MCF 10A (cell line): ENCODE measurements at regions not wholly inside any gene's neighbourhood (a gene's known extent, or its start where the extent isn't known, plus 50 kb on each side); places are given as distances from the start of the nearest gene placed in this dataset.
"Not testable (repeated sequence)": the region's sequence is repeated elsewhere in the genome, so short reads cannot be mapped to it uniquely, and the experiment has no call there.

ENCODE experiments used
- BruUV-seq: library from RNA; stranded (reverse); fragments of 400-500 nt; replicated peaks from 2 replicates; lab custom pipeline; 2021; lab: Mats Ljungman, UMichigan
- CTCF ChIA-PET: fragments of 300-600 bp; sonication (Branson Sonifier 250); formaldehyde crosslinking; extraction: SDS; loops from one replicate; lab custom pipeline; 2021; ENCODE audit warnings: antibody characterized with exemption, inconsistent platforms; lab: Yijun Ruan, JAX
- POLR2A ChIA-PET: fragments of 300-600, 350-650 bp; sonication (Branson Sonifier 250); formaldehyde crosslinking; extraction: SDS; loops from one replicate; lab custom pipeline; 2020; ENCODE audit warnings: antibody characterized with exemption, inconsistent platforms; lab: Yijun Ruan, JAX
- DNase-seq: peaks from one replicate; pipeline ENCODE4 v3.0.0-alpha.2; 2018; ENCODE audit not compliant: unreplicated experiment
- H3K27ac Mint-ChIP-seq: one replicate; pipeline ENCODE4 v1.8.0; 2022; ENCODE audit warnings: mild to moderate bottlenecking, low read depth, mixed read lengths; ENCODE audit not compliant: unreplicated experiment
- H3K27me3 Mint-ChIP-seq: one replicate; pipeline ENCODE4 v1.8.0; 2022; ENCODE audit warnings: mixed read lengths; ENCODE audit not compliant: insufficient read depth, unreplicated experiment
- H3K36me3 Mint-ChIP-seq: one replicate; pipeline ENCODE4 v1.8.0; 2022; ENCODE audit warnings: mild to moderate bottlenecking, moderate library complexity, mixed read lengths; ENCODE audit not compliant: insufficient read depth, unreplicated experiment
- H3K4me1 Mint-ChIP-seq: one replicate; pipeline ENCODE4 v1.8.0; 2022; ENCODE audit warnings: mixed read lengths; ENCODE audit not compliant: insufficient read depth, unreplicated experiment
- H3K4me3 Mint-ChIP-seq: one replicate; pipeline ENCODE4 v1.8.0; 2022; ENCODE audit warnings: mild to moderate bottlenecking, moderate library complexity, mixed read lengths; ENCODE audit not compliant: unreplicated experiment
- H3K9me3 Mint-ChIP-seq: one replicate; pipeline ENCODE4 v1.8.0; 2022; ENCODE audit warnings: mixed read lengths; ENCODE audit not compliant: unreplicated experiment
- intact Hi-C: fragments of 100-400 bp; cut with micrococcal nuclease; formaldehyde crosslinking; loops from 2 replicates; pipeline ENCODE4 v1.14.1; 2022

DNA sequence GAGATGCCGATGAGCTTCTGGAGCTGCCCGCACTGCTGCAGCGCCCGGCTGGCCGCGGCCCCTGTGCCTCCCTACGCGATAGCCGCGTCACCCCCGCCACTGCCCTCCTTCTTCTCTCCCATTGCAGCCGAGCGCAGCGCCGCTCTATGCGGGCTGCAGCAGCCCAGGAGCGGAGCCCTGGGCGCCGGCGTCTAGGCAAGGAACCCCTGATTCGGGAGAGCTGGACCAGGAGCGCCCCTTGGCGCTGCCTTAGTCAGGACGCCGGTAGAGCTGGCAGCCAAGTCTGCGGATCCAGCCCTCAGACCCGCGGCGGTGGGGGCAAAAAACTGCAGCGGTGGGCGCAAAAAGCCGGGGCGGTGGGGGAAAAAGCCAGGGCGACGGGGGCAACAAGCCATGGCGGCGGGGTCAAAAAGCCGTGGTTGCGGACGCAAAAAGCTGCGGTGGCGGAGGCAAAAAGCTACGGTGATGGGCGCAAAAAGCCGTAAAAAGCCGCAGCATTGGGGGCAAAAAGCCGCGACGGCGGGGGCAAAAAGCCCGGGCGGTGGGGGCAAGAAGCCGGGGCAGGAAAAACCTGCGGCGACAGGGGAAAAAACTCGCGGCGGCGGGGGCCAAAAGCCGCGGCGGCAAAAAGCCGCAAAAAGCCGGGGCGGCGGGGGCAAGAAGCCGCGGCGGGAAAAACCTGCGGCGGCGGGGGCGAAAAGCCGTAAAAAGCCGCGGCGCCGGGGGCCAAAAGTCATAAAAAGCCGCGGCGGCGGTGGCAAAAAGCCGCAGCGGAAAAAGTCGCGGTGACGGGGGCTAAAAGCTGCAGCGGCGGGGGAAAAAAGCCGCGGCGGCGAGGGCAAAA, 1668.6 kb downstream of the RPIA start:
- CTCF ChIA-PET, H3K4me3 Mint-ChIP-seq, H3K4me1 Mint-ChIP-seq, POLR2A ChIA-PET, intact Hi-C loops, DNase-seq, H3K27ac Mint-ChIP-seq, H3K9me3 Mint-ChIP-seq, BruUV-seq, H3K27me3 Mint-ChIP-seq, H3K36me3 Mint-ChIP-seq: not testable (repeated sequence)

DNA sequence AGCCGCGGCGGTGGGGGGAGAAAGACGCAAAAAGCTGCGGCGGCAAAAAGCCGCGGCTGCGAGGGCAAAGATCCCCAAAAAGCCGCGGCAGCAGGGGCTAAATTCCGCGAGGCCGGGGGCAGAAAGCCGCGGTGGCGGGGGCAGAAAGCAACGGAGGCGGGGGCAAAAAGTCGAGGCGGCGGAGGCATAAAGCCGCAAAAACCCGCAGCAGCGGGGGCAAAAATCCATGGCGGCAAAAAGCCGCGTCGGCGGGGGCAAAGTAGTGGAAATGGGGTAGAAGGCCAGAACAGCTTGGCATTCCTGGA, 1669.2 kb downstream of the RPIA start:
- DNase-seq, H3K27ac Mint-ChIP-seq, CTCF ChIA-PET, H3K36me3 Mint-ChIP-seq, H3K9me3 Mint-ChIP-seq, H3K27me3 Mint-ChIP-seq, H3K4me1 Mint-ChIP-seq, H3K4me3 Mint-ChIP-seq, POLR2A ChIA-PET, intact Hi-C loops, BruUV-seq: not testable (repeated sequence)
